ENCODE measurements at regions not wholly inside any gene's neighbourhood (a gene's known extent, or its start where the extent isn't known, plus 50 kb on each side); places are given as distances from the start of the nearest gene placed in this dataset.

- Histone ChIP-seq H3K36me3 (ENCODE audit: control insufficient read depth, insufficient read depth, low read length) (no peaks in the 10 kb centered on the region), H3K4me3 (ENCODE audit: extremely low read depth, insufficient read depth, low read length, poor library complexity, severe bottlenecking) (no peak overlapping the region), H3K27ac (ENCODE audit: low read depth, low read length, severe bottlenecking) (no peak overlapping the region), H3K9me3 (ENCODE audit: control insufficient read depth, low read length) (no peaks in the 10 kb centered on the region), H3K4me1 (ENCODE audit: control insufficient read depth, insufficient read depth, low read length, poor library complexity, severe bottlenecking) (no peaks in the 10 kb centered on the region)
- WGBS, 2 experiments (ENCODE audit: insufficient coverage in 2 of 2), result 80% methylated on average over 1 of the region's 2 CpGs; no CpG with 5 or more reads in 1 of the 2 experiments
These were observed 297.3 kb upstream of the NEGR1 start for GRCh38 chr1:72579629-72580028.

- no peaks in the 10 kb centered on the region for H3K4me1 ChIP-seq (ENCODE audit: control insufficient read depth, insufficient read depth, low read length, poor library complexity, severe bottlenecking)
- H3K27ac ChIP-seq (ENCODE audit: low read depth, low read length, severe bottlenecking), result no peak overlapping the region
- H3K4me3 ChIP-seq (ENCODE audit: extremely low read depth, insufficient read depth, low read length, poor library complexity, severe bottlenecking), result no peak overlapping the region
- no peaks in the 10 kb centered on the region for H3K36me3 ChIP-seq (ENCODE audit: control insufficient read depth, insufficient read depth, low read length)
- WGBS, 2 experiments (ENCODE audit: insufficient coverage in 2 of 2), result 90% methylated on average over 2 of the region's 2 CpGs; no CpG with 5 or more reads in 1 of the 2 experiments
- H3K9me3 ChIP-seq (ENCODE audit: control insufficient read depth, low read length), result no peaks in the 10 kb centered on the region
These were observed 288.5 kb upstream of the NEGR1 start for GRCh38 chr1:72570815-72571214.

GRCh38 chr1:72568113-72568512 lies 285.8 kb upstream of the NEGR1 start:
- Histone ChIP-seq H3K9me3 (ENCODE audit: control insufficient read depth, low read length) (no peaks in the 10 kb centered on the region), H3K27ac (ENCODE audit: low read depth, low read length, severe bottlenecking) (no peak overlapping the region), H3K4me3 (ENCODE audit: extremely low read depth, insufficient read depth, low read length, poor library complexity, severe bottlenecking) (no peak overlapping the region), H3K4me1 (ENCODE audit: control insufficient read depth, insufficient read depth, low read length, poor library complexity, severe bottlenecking) (no peaks in the 10 kb centered on the region), H3K36me3 (ENCODE audit: control insufficient read depth, insufficient read depth, low read length) (no peaks in the 10 kb centered on the region)
- WGBS, 2 experiments (ENCODE audit: insufficient coverage in 2 of 2), result no CpG with 5 or more reads among the region's 1 CpG

- Histone ChIP-seq H3K36me3 (ENCODE audit: control insufficient read depth, insufficient read depth, low read length) (no peaks in the 10 kb centered on the region), H3K9me3 (ENCODE audit: control insufficient read depth, low read length) (no peaks in the 10 kb centered on the region), H3K4me3 (ENCODE audit: extremely low read depth, insufficient read depth, low read length, poor library complexity, severe bottlenecking) (no peak overlapping the region), H3K4me1 (ENCODE audit: control insufficient read depth, insufficient read depth, low read length, poor library complexity, severe bottlenecking) (no peaks in the 10 kb centered on the region), H3K27ac (ENCODE audit: low read depth, low read length, severe bottlenecking) (no peak overlapping the region)
These were observed 285.2 kb upstream of the NEGR1 start for GRCh38 chr1:72567521-72567920.

GRCh38 chr1:72564749-72565148 lies 282.4 kb upstream of the NEGR1 start:
- no peak overlapping the region for H3K27ac ChIP-seq (ENCODE audit: low read depth, low read length, severe bottlenecking)
- H3K4me3 ChIP-seq (ENCODE audit: extremely low read depth, insufficient read depth, low read length, poor library complexity, severe bottlenecking), result no peak overlapping the region
- no peaks in the 10 kb centered on the region for H3K9me3 ChIP-seq (ENCODE audit: control insufficient read depth, low read length)
- no peaks in the 10 kb centered on the region for H3K4me1 ChIP-seq (ENCODE audit: control insufficient read depth, insufficient read depth, low read length, poor library complexity, severe bottlenecking)
- H3K36me3 ChIP-seq (ENCODE audit: control insufficient read depth, insufficient read depth, low read length), result no peaks in the 10 kb centered on the region
- WGBS, 2 experiments (ENCODE audit: insufficient coverage in 2 of 2), result 90 to 97% methylated on average over 4 to 5 of the region's 5 CpGs

- no peaks in the 10 kb centered on the region for H3K4me1 ChIP-seq (ENCODE audit: control insufficient read depth, insufficient read depth, low read length, poor library complexity, severe bottlenecking)
- H3K9me3 ChIP-seq (ENCODE audit: control insufficient read depth, low read length), result no peaks in the 10 kb centered on the region
- WGBS, 2 experiments (ENCODE audit: insufficient coverage in 2 of 2), result no CpG with 5 or more reads among the region's 1 CpG
- no peaks in the 10 kb centered on the region for H3K36me3 ChIP-seq (ENCODE audit: control insufficient read depth, insufficient read depth, low read length)
- H3K27ac ChIP-seq (ENCODE audit: low read depth, low read length, severe bottlenecking), result no peak overlapping the region
- H3K4me3 ChIP-seq (ENCODE audit: extremely low read depth, insufficient read depth, low read length, poor library complexity, severe bottlenecking), result no peak overlapping the region
These were observed 275.2 kb upstream of the NEGR1 start for GRCh38 chr1:72557446-72558049.

- no peak overlapping the region for H3K27ac ChIP-seq (ENCODE audit: low read depth, low read length, severe bottlenecking)
- no peaks in the 10 kb centered on the region for H3K4me1 ChIP-seq (ENCODE audit: control insufficient read depth, insufficient read depth, low read length, poor library complexity, severe bottlenecking)
- 67% methylated on average over 1 of the region's 1 CpG; no CpG with 5 or more reads in 1 of the 2 experiments for WGBS, 2 experiments (ENCODE audit: insufficient coverage in 2 of 2)
- no peaks in the 10 kb centered on the region for H3K9me3 ChIP-seq (ENCODE audit: control insufficient read depth, low read length)
- no peak overlapping the region for H3K4me3 ChIP-seq (ENCODE audit: extremely low read depth, insufficient read depth, low read length, poor library complexity, severe bottlenecking)
- no peaks in the 10 kb centered on the region for H3K36me3 ChIP-seq (ENCODE audit: control insufficient read depth, insufficient read depth, low read length)
These were observed 265.1 kb upstream of the NEGR1 start for GRCh38 chr1:72547412-72547811.

GRCh38 chr1:72540674-72541073 lies 258.3 kb upstream of the NEGR1 start:
- Histone ChIP-seq H3K4me3 (ENCODE audit: extremely low read depth, insufficient read depth, low read length, poor library complexity, severe bottlenecking) (no peak overlapping the region), H3K36me3 (ENCODE audit: control insufficient read depth, insufficient read depth, low read length) (no peaks in the 10 kb centered on the region), H3K4me1 (ENCODE audit: control insufficient read depth, insufficient read depth, low read length, poor library complexity, severe bottlenecking) (no peaks in the 10 kb centered on the region), H3K27ac (ENCODE audit: low read depth, low read length, severe bottlenecking) (no peak overlapping the region), H3K9me3 (ENCODE audit: control insufficient read depth, low read length) (no peaks in the 10 kb centered on the region)
- WGBS, 2 experiments (ENCODE audit: insufficient coverage in 2 of 2), result 74 to 100% methylated on average over 2 to 3 of the region's 4 CpGs

GRCh38 chr1:72535470-72535869 lies 253.1 kb upstream of the NEGR1 start:
- no peak overlapping the region for H3K4me3 ChIP-seq (ENCODE audit: extremely low read depth, insufficient read depth, low read length, poor library complexity, severe bottlenecking)
- no CpG with 5 or more reads among the region's 2 CpGs for WGBS, 2 experiments (ENCODE audit: insufficient coverage in 2 of 2)
- no peaks in the 10 kb centered on the region for H3K9me3 ChIP-seq (ENCODE audit: control insufficient read depth, low read length)
- no peak overlapping the region for H3K27ac ChIP-seq (ENCODE audit: low read depth, low read length, severe bottlenecking)
- no peaks in the 10 kb centered on the region for H3K36me3 ChIP-seq (ENCODE audit: control insufficient read depth, insufficient read depth, low read length)
- H3K4me1 ChIP-seq (ENCODE audit: control insufficient read depth, insufficient read depth, low read length, poor library complexity, severe bottlenecking), result no peaks in the 10 kb centered on the region

GRCh38 chr1:72530646-72531045 lies 248.3 kb upstream of the NEGR1 start:
- Histone ChIP-seq H3K27ac (ENCODE audit: low read depth, low read length, severe bottlenecking) (no peak overlapping the region), H3K4me3 (ENCODE audit: extremely low read depth, insufficient read depth, low read length, poor library complexity, severe bottlenecking) (no peak overlapping the region), H3K4me1 (ENCODE audit: control insufficient read depth, insufficient read depth, low read length, poor library complexity, severe bottlenecking) (no peaks in the 10 kb centered on the region), H3K36me3 (ENCODE audit: control insufficient read depth, insufficient read depth, low read length) (no peaks in the 10 kb centered on the region), H3K9me3 (ENCODE audit: control insufficient read depth, low read length) (no peaks in the 10 kb centered on the region)
- no CpG with 5 or more reads among the region's 1 CpG for WGBS, 2 experiments (ENCODE audit: insufficient coverage in 2 of 2)

GRCh38 chr1:72526926-72527325 lies 244.6 kb upstream of the NEGR1 start:
- H3K9me3 ChIP-seq (ENCODE audit: control insufficient read depth, low read length), result no peaks in the 10 kb centered on the region
- H3K4me3 ChIP-seq (ENCODE audit: extremely low read depth, insufficient read depth, low read length, poor library complexity, severe bottlenecking), result no peak overlapping the region
- H3K27ac ChIP-seq (ENCODE audit: low read depth, low read length, severe bottlenecking), result no peak overlapping the region
- no peaks in the 10 kb centered on the region for H3K36me3 ChIP-seq (ENCODE audit: control insufficient read depth, insufficient read depth, low read length)
- 82 to 97% methylated on average over 3 to 4 of the region's 4 CpGs for WGBS, 2 experiments (ENCODE audit: insufficient coverage in 2 of 2)
- H3K4me1 ChIP-seq (ENCODE audit: control insufficient read depth, insufficient read depth, low read length, poor library complexity, severe bottlenecking), result no peaks in the 10 kb centered on the region

Data from mesodermal cell (in vitro differentiated cells).